Trophoblast cell (in vitro differentiated cells and primary cell): ENCODE measurements at regions not wholly inside any gene's neighbourhood (a gene's known extent, or its start where the extent isn't known, plus 50 kb on each side); places are given as distances from the start of the nearest gene placed in this dataset.

Experiments used
- DNase-seq, 2 donors: peaks; one replicate each; pipeline ENCODE4 v3.0.0-alpha.2; 2016
- H2AFZ ChIP-seq: 2 replicates; pipeline ENCODE4 v1.6.1; 2013; ENCODE audit warnings: low read length, moderate library complexity, mild to moderate bottlenecking; ENCODE audit not compliant: insufficient read depth, poor library complexity
- H2AK5ac ChIP-seq: 2 replicates; pipeline ENCODE4 v1.6.1; 2013; ENCODE audit warnings: mild to moderate bottlenecking, low read length
- H2BK120ac ChIP-seq: 2 replicates; pipeline ENCODE4 v1.6.1; 2013; ENCODE audit warnings: low read length, mild to moderate bottlenecking, moderate library complexity; ENCODE audit not compliant: insufficient read depth, poor library complexity
- H2BK12ac ChIP-seq: 2 replicates; pipeline ENCODE4 v1.6.1; 2013; ENCODE audit warnings: mild to moderate bottlenecking, low read length, moderate library complexity
- H2BK5ac ChIP-seq: 2 replicates; pipeline ENCODE4 v1.6.1; 2013; ENCODE audit warnings: low read length, low read depth, moderate library complexity, mild to moderate bottlenecking; ENCODE audit not compliant: poor library complexity
- H3K14ac ChIP-seq: 2 replicates; pipeline ENCODE4 v1.6.1; 2013; ENCODE audit warnings: mild to moderate bottlenecking, low read length
- H3K18ac ChIP-seq: 2 replicates; pipeline ENCODE4 v1.6.1; 2013; ENCODE audit warnings: mild to moderate bottlenecking, low read length
- H3K23ac ChIP-seq: 2 replicates; pipeline ENCODE4 v1.6.1; 2013; ENCODE audit warnings: low read length
- H3K27ac ChIP-seq: 2 replicates; pipeline ENCODE4 v1.5.1; 2013; ENCODE audit warnings: low read depth, mild to moderate bottlenecking, inconsistent platforms, low read length, moderate library complexity
- H3K27me3 ChIP-seq: 2 replicates; pipeline ENCODE4 v1.6.1; 2013; ENCODE audit warnings: inconsistent platforms, mild to moderate bottlenecking, low read length, moderate library complexity; ENCODE audit not compliant: insufficient read depth
- H3K36me3 ChIP-seq, 2 experiments: 1 replicate in 1 of 2; 2 replicates in 1 of 2; pipeline ENCODE4 v1.6.1; 2013; ENCODE audit warnings: low read length in 2 of 2, mild to moderate bottlenecking in 2 of 2, moderate library complexity in 1 of 2; ENCODE audit not compliant: insufficient read depth in 2 of 2, control insufficient read depth in 1 of 2
- H3K4ac ChIP-seq: 2 replicates; pipeline ENCODE4 v1.6.1; 2013; ENCODE audit warnings: low read depth, mild to moderate bottlenecking, low read length, moderate library complexity
- H3K4me1 ChIP-seq, 2 experiments: 1 replicate in 1 of 2; 2 replicates in 1 of 2; pipeline ENCODE4 v1.6.1; 2013; ENCODE audit warnings: low read length in 2 of 2, mild to moderate bottlenecking in 2 of 2, moderate library complexity in 1 of 2; ENCODE audit not compliant: insufficient read depth in 2 of 2, control insufficient read depth in 1 of 2
- H3K4me2 ChIP-seq: 2 replicates; pipeline ENCODE4 v1.6.1; 2013; ENCODE audit warnings: inconsistent platforms, mild to moderate bottlenecking, low read length, moderate library complexity
- H3K4me3 ChIP-seq: 2 replicates; pipeline ENCODE4 v1.5.1; 2013; ENCODE audit warnings: mild to moderate bottlenecking, low read depth, low read length, inconsistent platforms
- H3K79me1 ChIP-seq: one replicate; pipeline ENCODE4 v1.6.1; 2013; ENCODE audit warnings: low read length
- H3K79me2 ChIP-seq: 2 replicates; pipeline ENCODE4 v1.6.1; 2013; ENCODE audit warnings: low read length, mild to moderate bottlenecking; ENCODE audit not compliant: control insufficient read depth, insufficient read depth, poor library complexity
- H3K9ac ChIP-seq: 2 replicates; pipeline ENCODE4 v1.6.1; 2013; ENCODE audit warnings: mild to moderate bottlenecking, low read length
- H3K9me3 ChIP-seq: 2 replicates; pipeline ENCODE4 v1.6.1; 2013; ENCODE audit warnings: low read depth, mild to moderate bottlenecking, control low read depth, inconsistent platforms, low read length; ENCODE audit not compliant: insufficient read depth
- H4K12ac ChIP-seq: 2 replicates; pipeline ENCODE4 v1.6.1; 2013; ENCODE audit warnings: low read depth, mild to moderate bottlenecking, low read length, moderate library complexity
- H4K8ac ChIP-seq: 2 replicates; pipeline ENCODE4 v1.6.1; 2013; ENCODE audit warnings: low read depth, mild to moderate bottlenecking, low read length, moderate library complexity
- H4K91ac ChIP-seq: one replicate; pipeline ENCODE4 v1.6.1; 2013; ENCODE audit warnings: low read depth, mild to moderate bottlenecking, low read length, moderate library complexity
- WGBS: extraction: QIAGEN DNeasy Blood & Tissue Kit; methylation state at CpG from one replicate; pipeline ENCODE4 v1.1.7; 2013; ENCODE audit warnings: missing lambda C conversion rate; ENCODE audit not compliant: insufficient read length, insufficient coverage; ENCODE audit errors: extremely low coverage; 5-methylcytosine and 5-hydroxymethylcytosine counted together

DNA sequence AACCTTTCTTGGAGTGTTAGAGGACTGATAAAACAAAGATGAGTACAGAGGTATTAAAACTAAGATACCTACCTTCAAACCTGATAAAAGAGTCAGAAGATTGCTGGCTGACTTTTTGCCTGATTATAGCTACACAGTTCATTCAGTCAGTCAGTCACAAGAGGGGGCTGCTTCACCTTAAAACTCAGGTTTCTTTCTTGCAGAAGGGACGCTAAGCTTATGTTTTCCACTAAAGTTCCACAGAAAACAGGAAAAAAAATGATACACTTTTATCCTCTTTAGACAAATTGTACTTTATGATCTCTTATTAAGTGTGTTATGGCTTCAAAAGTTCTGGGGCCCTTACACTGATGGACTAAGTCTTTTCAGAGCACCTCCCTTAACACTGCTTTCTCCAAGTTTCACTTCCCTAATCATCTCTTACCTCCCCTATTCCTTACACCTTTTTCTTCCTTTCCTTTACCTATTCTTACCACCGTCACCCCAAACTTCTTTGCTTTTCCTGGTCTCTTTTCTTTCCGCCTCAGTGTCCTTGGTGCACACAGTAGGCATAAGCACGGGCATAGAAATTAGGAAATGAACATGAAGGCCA lies 448.7 kb upstream of the OR4E1 start:
- Histone ChIP-seq H4K8ac (no peak overlapping the region), H3K9ac (no peak overlapping the region), H2AK5ac (no peak overlapping the region), H3K23ac (no peak overlapping the region), H3K79me1 (no peaks in the 10 kb centered on the region), H3K18ac (no peak overlapping the region), H3K4me3 (no peak overlapping the region), H3K9me3 (no peaks in the 10 kb centered on the region), H3K27ac (no peak overlapping the region), H2BK12ac (no peak overlapping the region), H2BK120ac (no peak overlapping the region), H3K36me3 (no peaks in the 10 kb centered on the region), H3K14ac (no peak overlapping the region), H2AFZ (no peak overlapping the region), H3K4me2 (no peak overlapping the region), H4K91ac (no peak overlapping the region), H3K4me1 (no peaks in the 10 kb centered on the region), H3K4ac (no peak overlapping the region), H3K27me3 (no peaks in the 10 kb centered on the region), H4K12ac (no peak overlapping the region), H3K79me2 (no peaks in the 10 kb centered on the region), H2BK5ac (no peak overlapping the region)
- no peak for DNase-seq
- WGBS = 100% methylated on average over 1 of the region's 4 CpGs

DNA sequence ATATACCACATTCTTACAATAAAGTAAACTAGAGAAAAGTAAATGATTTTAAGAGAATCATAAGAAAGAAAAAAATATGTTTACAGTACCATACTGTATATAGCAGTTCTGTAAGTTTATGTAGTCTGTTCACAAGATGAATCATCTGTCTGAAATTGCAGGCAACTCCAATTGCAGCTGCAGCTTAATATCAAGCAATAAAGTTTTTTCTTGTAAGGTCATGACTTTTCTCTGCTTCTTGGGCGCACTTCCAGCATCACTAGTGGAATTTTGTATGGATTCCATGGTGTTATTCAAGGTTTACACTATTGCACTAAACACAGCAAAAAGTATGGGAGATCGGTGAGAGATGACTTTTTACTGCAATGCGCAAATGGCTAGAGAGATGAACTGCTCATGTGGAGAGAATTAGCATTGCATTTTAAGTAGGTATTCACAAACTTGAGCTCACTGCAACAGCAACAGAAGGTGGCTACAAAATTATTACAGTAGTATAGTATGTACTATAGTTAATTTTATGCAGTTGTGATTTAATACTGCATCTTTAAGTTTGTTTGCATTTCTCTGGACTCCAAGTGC lies 445.4 kb upstream of the OR4E1 start:
- no CpG with 5 or more reads among the region's 3 CpGs for WGBS
- no peak overlapping the region for H4K8ac ChIP-seq
- H3K4ac ChIP-seq = no peak overlapping the region
- no peak for DNase-seq
- H3K36me3 ChIP-seq = no peaks in the 10 kb centered on the region
- no peaks in the 10 kb centered on the region for H3K79me1 ChIP-seq
- no peak overlapping the region for H3K27ac ChIP-seq
- no peaks in the 10 kb centered on the region for H3K79me2 ChIP-seq
- no peak overlapping the region for H3K23ac ChIP-seq
- no peak overlapping the region for H2BK5ac ChIP-seq
- H3K9me3 ChIP-seq = no peaks in the 10 kb centered on the region
- H3K4me2 ChIP-seq = no peak overlapping the region
- no peak overlapping the region for H4K91ac ChIP-seq
- H3K4me1 ChIP-seq = no peaks in the 10 kb centered on the region
- no peak overlapping the region for H3K4me3 ChIP-seq
- no peaks in the 10 kb centered on the region for H3K27me3 ChIP-seq
- no peak overlapping the region for H2AFZ ChIP-seq
- H2BK12ac ChIP-seq = no peak overlapping the region
- no peak overlapping the region for H3K18ac ChIP-seq
- no peak overlapping the region for H3K9ac ChIP-seq
- H2AK5ac ChIP-seq = no peak overlapping the region
- H2BK120ac ChIP-seq = no peak overlapping the region
- no peak overlapping the region for H3K14ac ChIP-seq
- no peak overlapping the region for H4K12ac ChIP-seq

DNA sequence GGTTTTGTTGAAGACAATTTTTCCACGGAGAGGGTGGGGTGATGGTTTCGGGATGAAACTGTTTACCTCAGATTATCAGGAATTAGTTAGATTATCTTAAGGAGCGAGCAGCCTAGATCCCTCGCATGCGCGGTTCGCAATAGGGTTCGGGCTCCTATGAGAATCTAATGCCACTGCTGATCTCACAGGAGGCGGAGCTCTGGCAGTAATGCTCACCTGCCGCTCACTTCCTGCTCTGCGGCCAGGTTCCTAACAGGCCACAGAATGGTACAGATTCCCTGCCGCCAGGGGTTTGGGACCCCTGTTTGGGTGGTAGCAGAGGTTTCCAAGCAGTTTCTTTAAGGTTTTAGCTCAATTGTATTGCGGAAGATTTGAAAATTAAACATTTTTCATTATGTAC lies 439.8 kb upstream of the OR4E1 start:
- WGBS = no CpG with 5 or more reads among the region's 13 CpGs
- no peaks in the 10 kb centered on the region for H3K27me3 ChIP-seq
- DNase-seq = no peak
- H3K4me1 ChIP-seq = no peaks in the 10 kb centered on the region
- no peaks in the 10 kb centered on the region for H3K79me2 ChIP-seq
- no peak overlapping the region for H2AFZ ChIP-seq
- no peak overlapping the region for H3K4me2 ChIP-seq
- H2AK5ac ChIP-seq = no peak overlapping the region
- no peak overlapping the region for H4K91ac ChIP-seq
- no peaks in the 10 kb centered on the region for H3K9me3 ChIP-seq
- no peaks in the 10 kb centered on the region for H3K36me3 ChIP-seq
- no peak overlapping the region for H3K4ac ChIP-seq
- no peak overlapping the region for H2BK120ac ChIP-seq
- no peak overlapping the region for H3K9ac ChIP-seq
- H3K4me3 ChIP-seq = no peak overlapping the region
- no peak overlapping the region for H3K27ac ChIP-seq
- H2BK12ac ChIP-seq = no peak overlapping the region
- H3K23ac ChIP-seq = no peak overlapping the region
- H4K8ac ChIP-seq = no peak overlapping the region
- H3K18ac ChIP-seq = no peak overlapping the region
- no peak overlapping the region for H4K12ac ChIP-seq
- H3K79me1 ChIP-seq = no peaks in the 10 kb centered on the region
- no peak overlapping the region for H3K14ac ChIP-seq
- H2BK5ac ChIP-seq = no peak overlapping the region

DNA sequence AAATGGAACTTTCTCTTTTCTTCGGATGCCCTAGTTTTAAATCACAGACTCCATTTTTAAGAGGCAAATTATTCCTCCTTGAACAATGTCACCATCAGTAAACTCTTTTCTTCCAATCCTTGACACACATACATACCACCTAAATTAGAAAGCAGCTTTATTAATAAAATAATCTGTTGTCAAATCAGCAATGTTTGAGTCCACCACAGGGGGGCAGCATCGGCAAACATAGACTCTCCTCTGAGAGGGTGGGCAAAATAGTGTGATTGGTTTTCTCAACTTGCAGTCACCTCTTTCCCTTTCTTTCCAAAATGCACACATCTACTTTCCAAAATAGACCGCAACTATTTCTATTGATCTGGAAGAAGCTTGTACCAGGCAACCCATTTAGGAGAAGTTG lies 438.4 kb upstream of the OR4E1 start:
- DNase-seq = peak in 1 of 2 donors; percentile 25
- no peaks in the 10 kb centered on the region for H3K4me1 ChIP-seq

More for the DNA sequence above, 438.4 kb upstream of the OR4E1 start:
- H3K4ac ChIP-seq = no peak overlapping the region
- H2AK5ac ChIP-seq = no peak overlapping the region
- no CpG with 5 or more reads among the region's 3 CpGs for WGBS
- no peak overlapping the region for H4K8ac ChIP-seq
- H2BK5ac ChIP-seq = no peak overlapping the region
- no peaks in the 10 kb centered on the region for H3K27me3 ChIP-seq
- H3K27ac ChIP-seq = no peak overlapping the region
- H4K12ac ChIP-seq = no peak overlapping the region
- no peaks in the 10 kb centered on the region for H3K79me2 ChIP-seq
- H3K14ac ChIP-seq = no peak overlapping the region
- H4K91ac ChIP-seq = no peak overlapping the region
- H3K79me1 ChIP-seq = no peaks in the 10 kb centered on the region
- H2BK120ac ChIP-seq = no peak overlapping the region
- H3K9ac ChIP-seq = no peak overlapping the region
- no peaks in the 10 kb centered on the region for H3K36me3 ChIP-seq
- H3K18ac ChIP-seq = no peak overlapping the region
- H3K23ac ChIP-seq = no peak overlapping the region
- no peak overlapping the region for H2AFZ ChIP-seq
- no peak overlapping the region for H3K4me3 ChIP-seq
- H2BK12ac ChIP-seq = no peak overlapping the region
- no peaks in the 10 kb centered on the region for H3K9me3 ChIP-seq
- H3K4me2 ChIP-seq = no peak overlapping the region
